H1 (cell line): ENCODE measurements at regions not wholly inside any gene's neighbourhood (a gene's known extent, or its start where the extent isn't known, plus 50 kb on each side); places are given as distances from the start of the nearest gene placed in this dataset.
"Not testable (repeated sequence)": the region's sequence is repeated elsewhere in the genome, so short reads cannot be mapped to it uniquely, and the experiment has no call there.

ENCODE experiments used
- CTCF ChIA-PET: fragments of 300-600 bp; sonication (Branson Sonifier 250); formaldehyde crosslinking; loops from one replicate; lab custom pipeline; 2021; ENCODE audit not compliant: partially characterized antibody; lab: Charles Lee
- POLR2A ChIA-PET: fragments of 300-600 bp; sonication (Branson Sonifier 250); formaldehyde crosslinking; loops from one replicate; lab custom pipeline; 2021; ENCODE audit warnings: inconsistent platforms; ENCODE audit not compliant: partially characterized antibody; lab: Charles Lee
- DNase-seq, 2 experiments: peaks; one replicate each; pipeline versions ENCODE4 v3.0.0 to v3.0.0-alpha.2; 2010 to 2022; ENCODE audit warnings: low spot score in 2 of 2, low read depth in 1 of 2, mixed read lengths in 1 of 2
- FAIRE-seq: peaks from 2 replicates; lab custom pipeline; 2011; peaks lifted over from hg19 to GRCh38; lab: Jason Lieb, UNC
- H2AFZ ChIP-seq: 2 replicates; pipeline ENCODE4 v1.8.1; 2012; ENCODE audit warnings: low read length, inconsistent platforms
- H2AK5ac ChIP-seq: 2 replicates; pipeline ENCODE4 v1.6.1; 2013; ENCODE audit warnings: low read depth, low read length
- H2BK120ac ChIP-seq: replicated peaks from 2 replicates; pipeline ENCODE3; 2013; ENCODE audit warnings: low read depth, low read length, inconsistent platforms
- H2BK12ac ChIP-seq: 2 replicates; pipeline ENCODE4 v1.6.1; 2013; ENCODE audit warnings: low read depth, low read length
- H2BK15ac ChIP-seq: 2 replicates; pipeline ENCODE4 v1.6.1; 2013; ENCODE audit warnings: low read length
- H2BK20ac ChIP-seq: 2 replicates; pipeline ENCODE4 v1.6.1; 2013; ENCODE audit warnings: low read length
- H2BK5ac ChIP-seq: 2 replicates; pipeline ENCODE4 v1.6.1; 2013; ENCODE audit warnings: low read depth, low read length
- H3K14ac ChIP-seq: 2 replicates; pipeline ENCODE4 v1.6.1; 2013; ENCODE audit warnings: inconsistent platforms; ENCODE audit not compliant: insufficient read length
- H3K18ac ChIP-seq: 2 replicates; pipeline ENCODE4 v1.6.1; 2013; ENCODE audit warnings: low read length; ENCODE audit errors: extremely low read depth
- H3K23ac ChIP-seq: 2 replicates; pipeline ENCODE4 v1.6.1; 2013; ENCODE audit warnings: inconsistent platforms; ENCODE audit not compliant: insufficient read length
- H3K23me2 ChIP-seq: 2 replicates; pipeline ENCODE4 v1.6.1; 2013; ENCODE audit warnings: low read depth, low read length
- H3K27ac ChIP-seq: 2 replicates; pipeline ENCODE4 v1.6.1; 2011; ENCODE audit warnings: low read depth, low read length, inconsistent platforms
- H3K27me3 ChIP-seq, 4 experiments: replicated peaks in 1 of 4; 1 replicate in 1 of 4; 2 replicates in 3 of 4; pipeline versions ENCODE4 v1.6.1 to v1.8.1; 2011 to 2013; ENCODE audit warnings: low read length in 3 of 4, mild to moderate bottlenecking in 3 of 4, inconsistent platforms in 2 of 4, mixed read lengths in 2 of 4, moderate library complexity in 1 of 4; ENCODE audit not compliant: control insufficient read depth in 3 of 4, insufficient read depth in 3 of 4; ENCODE audit errors: extremely low read depth in 1 of 4
- H3K36me3 ChIP-seq, 4 experiments: 2 replicates each; pipeline versions ENCODE4 v1.6.1 to v1.8.1; 2011 to 2013; ENCODE audit warnings: mild to moderate bottlenecking in 4 of 4, low read length in 3 of 4, moderate library complexity in 2 of 4, control low read depth in 1 of 4, inconsistent platforms in 1 of 4; ENCODE audit not compliant: insufficient read depth in 4 of 4, control insufficient read depth in 2 of 4
- H3K4ac ChIP-seq: replicated peaks from 2 replicates; pipeline ENCODE3; 2013; ENCODE audit warnings: low read length, low read depth, mixed read lengths, inconsistent platforms; ENCODE audit not compliant: insufficient read length
- H3K4me1 ChIP-seq, 4 experiments: replicated peaks in 1 of 4; 1 replicate in 1 of 4; 2 replicates in 3 of 4; pipeline versions ENCODE4 v1.6.1 to v1.8.1; 2011 to 2013; ENCODE audit warnings: low read length in 3 of 4, inconsistent platforms in 2 of 4, mixed read lengths in 1 of 4; ENCODE audit not compliant: insufficient read depth in 4 of 4, control insufficient read depth in 3 of 4
- H3K4me2 ChIP-seq, 2 experiments: 2 replicates each; pipeline versions ENCODE4 v1.6.1 to v1.8.1; 2011 to 2013; ENCODE audit warnings: low read depth in 2 of 2, low read length in 2 of 2, control low read depth in 1 of 2, inconsistent platforms in 1 of 2, mild to moderate bottlenecking in 1 of 2; ENCODE audit not compliant: insufficient read depth in 1 of 2
- H3K4me3 ChIP-seq, 4 experiments: fragments of 200-600, 300-600 bp in 1 of 4; sonication (generic), shearing (Covaris generic), sonication (Bioruptor Twin) in 1 of 4; 2 replicates each; pipeline versions ENCODE4 v1.5.1 to v1.8.1; 2011 to 2016; ENCODE audit warnings: low read length in 4 of 4, low read depth in 3 of 4, control low read depth in 2 of 4, inconsistent platforms in 2 of 4, mild to moderate bottlenecking in 2 of 4, mixed read lengths in 1 of 4, moderate library complexity in 1 of 4; ENCODE audit not compliant: insufficient read depth in 2 of 4; ENCODE audit errors: extremely low read depth in 1 of 4
- H3K56ac ChIP-seq: replicated peaks from 2 replicates; pipeline ENCODE3; 2013; ENCODE audit warnings: low read depth, mild to moderate bottlenecking, mixed read lengths, low read length, inconsistent platforms; ENCODE audit not compliant: insufficient read length
- H3K79me1 ChIP-seq: 2 replicates; pipeline ENCODE4 v1.6.1; 2013; ENCODE audit warnings: low read depth, low read length, control low read depth
- H3K79me2 ChIP-seq, 2 experiments: 2 replicates each; pipeline versions ENCODE4 v1.6.1 to v1.8.1; 2012 to 2013; ENCODE audit warnings: low read length in 2 of 2, mild to moderate bottlenecking in 2 of 2, inconsistent platforms in 1 of 2; ENCODE audit not compliant: insufficient read depth in 2 of 2, control insufficient read depth in 1 of 2
- H3K9ac ChIP-seq, 4 experiments: replicated peaks in 1 of 4; 1 replicate in 1 of 4; 2 replicates in 3 of 4; pipeline versions ENCODE4 v1.6.1 to v1.8.1; 2011 to 2013; ENCODE audit warnings: low read depth in 3 of 4, low read length in 3 of 4, control low read depth in 2 of 4, mild to moderate bottlenecking in 2 of 4, moderate library complexity in 2 of 4, inconsistent platforms in 1 of 4; ENCODE audit errors: extremely low read depth in 1 of 4
- H3K9me3 ChIP-seq, 2 experiments: 2 replicates each; pipeline versions ENCODE4 v1.6.1 to v1.8.1; 2012 to 2013; ENCODE audit warnings: mild to moderate bottlenecking in 2 of 2, moderate library complexity in 2 of 2, control low read depth in 1 of 2, inconsistent platforms in 1 of 2, low read depth in 1 of 2, low read length in 1 of 2, mixed read lengths in 1 of 2; ENCODE audit not compliant: insufficient read depth in 2 of 2
- H4K20me1 ChIP-seq, 2 experiments: replicated peaks in 1 of 2; 2 replicates each; pipeline versions ENCODE3 to v1.8.1; 2011 to 2013; ENCODE audit warnings: inconsistent platforms in 2 of 2, low read length in 2 of 2, mild to moderate bottlenecking in 1 of 2; ENCODE audit not compliant: insufficient read depth in 2 of 2, control insufficient read depth in 1 of 2
- H4K5ac ChIP-seq: 2 replicates; pipeline ENCODE4 v1.6.1; 2013; ENCODE audit warnings: low read length, low read depth, mixed read lengths, inconsistent platforms; ENCODE audit not compliant: insufficient read length
- H4K8ac ChIP-seq: 2 replicates; pipeline ENCODE4 v1.8.0; 2013; ENCODE audit warnings: mild to moderate bottlenecking, moderate library complexity, low read length, inconsistent platforms; ENCODE audit not compliant: insufficient read depth; ENCODE audit errors: extremely low read depth
- H4K91ac ChIP-seq: replicated peaks from 2 replicates; pipeline ENCODE3; 2013; ENCODE audit warnings: low read length, mixed read lengths, inconsistent platforms; ENCODE audit not compliant: insufficient read length
- WGBS, 2 experiments: shearing (Covaris generic) in 1 of 2; methylation state at CpG; one replicate each; pipeline versions ENCODE4 v1.1.6 to v1.1.7; 2013 to 2015; ENCODE audit warnings: low lambda C conversion rate in 2 of 2, mixed read lengths in 2 of 2, inconsistent platforms in 1 of 2, low coverage in 1 of 2, missing lambda C conversion rate in 1 of 2; ENCODE audit not compliant: insufficient replicate concordance in 2 of 2, insufficient coverage in 1 of 2, insufficient read length in 1 of 2; ENCODE audit errors: extremely low coverage in 1 of 2, missing lambda C conversion rate in 1 of 2; 5-methylcytosine and 5-hydroxymethylcytosine counted together

GRCh38 chr2:239817468-239818031 lies 207.6 kb downstream of the NDUFA10 start:
- H2BK5ac ChIP-seq, POLR2A ChIA-PET, H3K36me3 ChIP-seq, H3K4me3 ChIP-seq, H4K91ac ChIP-seq, CTCF ChIA-PET, H2AFZ ChIP-seq, H2AK5ac ChIP-seq, H3K23me2 ChIP-seq, H3K14ac ChIP-seq, H3K4ac ChIP-seq, H3K4me2 ChIP-seq, H3K23ac ChIP-seq, H3K9me3 ChIP-seq, H4K8ac ChIP-seq, H3K9ac ChIP-seq, DNase-seq, H2BK20ac ChIP-seq, FAIRE-seq, H2BK12ac ChIP-seq, H3K79me1 ChIP-seq, H3K4me1 ChIP-seq, H3K79me2 ChIP-seq, H3K27me3 ChIP-seq, H4K5ac ChIP-seq, H4K20me1 ChIP-seq, H2BK120ac ChIP-seq, H3K27ac ChIP-seq, H2BK15ac ChIP-seq, H3K18ac ChIP-seq, H3K56ac ChIP-seq: not testable (repeated sequence)
- 96% methylated on average over 7 of the region's 8 CpGs; no CpG with 5 or more reads in 1 of the 2 experiments for WGBS, 2 experiments
